ENCODE measurements at regions not wholly inside any gene's neighbourhood (a gene's known extent, or its start where the extent isn't known, plus 50 kb on each side); places are given as distances from the start of the nearest gene placed in this dataset.

DNA sequence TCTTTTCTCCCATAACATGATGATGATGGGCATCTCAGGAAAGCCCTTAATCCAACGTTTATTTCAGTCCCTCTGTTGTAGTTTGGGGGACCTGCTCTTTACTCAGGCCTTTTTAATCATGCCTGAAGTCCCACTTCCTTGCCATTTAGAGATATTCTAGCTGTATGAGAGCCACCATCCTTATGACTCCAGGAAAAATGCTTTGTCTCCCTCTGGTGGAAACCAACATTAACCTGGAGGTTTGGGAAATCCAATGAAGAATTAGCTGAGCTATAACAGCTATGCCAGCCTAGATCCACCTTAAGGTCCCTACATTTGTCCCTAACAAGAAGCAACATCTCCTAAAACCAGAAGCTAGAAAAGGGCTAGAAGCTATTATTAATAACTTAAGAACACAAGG, 1399.1 kb downstream of the LRFN5 start:
- TF ChIP-seq POLR2A (IDR thresholded peaks at IDR 0.05; ENCODE audit: low read depth, low read length) (no peak), JUN (IDR thresholded peaks at IDR 0.05; ENCODE audit: borderline replicate concordance, insufficient read depth, insufficient read length, low read depth) (no peak), EZH2 (IDR thresholded peaks at IDR 0.05; ENCODE audit: borderline replicate concordance, low read depth, low read length, severe bottlenecking) (no peak), POLR2AphosphoS5 (IDR thresholded peaks at IDR 0.05; ENCODE audit: insufficient read depth, low read depth, low read length) (no peak), GATA2 (IDR thresholded peaks at IDR 0.05; ENCODE audit: insufficient read depth, insufficient read length, low read depth, low read length) (no peak), MYC (IDR thresholded peaks at IDR 0.05; ENCODE audit: low read depth, low read length) (no peak)
- TF ChIP-seq, protein P1, sequence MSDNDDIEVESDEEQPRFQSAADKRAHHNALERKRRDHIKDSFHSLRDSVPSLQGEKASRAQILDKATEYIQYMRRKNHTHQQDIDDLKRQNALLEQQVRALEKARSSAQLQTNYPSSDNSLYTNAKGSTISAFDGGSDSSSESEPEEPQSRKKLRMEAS (IDR thresholded peaks at IDR 0.05; ENCODE audit: insufficient read depth, insufficient read length), result no peak
- TF ChIP-seq, protein P2, sequence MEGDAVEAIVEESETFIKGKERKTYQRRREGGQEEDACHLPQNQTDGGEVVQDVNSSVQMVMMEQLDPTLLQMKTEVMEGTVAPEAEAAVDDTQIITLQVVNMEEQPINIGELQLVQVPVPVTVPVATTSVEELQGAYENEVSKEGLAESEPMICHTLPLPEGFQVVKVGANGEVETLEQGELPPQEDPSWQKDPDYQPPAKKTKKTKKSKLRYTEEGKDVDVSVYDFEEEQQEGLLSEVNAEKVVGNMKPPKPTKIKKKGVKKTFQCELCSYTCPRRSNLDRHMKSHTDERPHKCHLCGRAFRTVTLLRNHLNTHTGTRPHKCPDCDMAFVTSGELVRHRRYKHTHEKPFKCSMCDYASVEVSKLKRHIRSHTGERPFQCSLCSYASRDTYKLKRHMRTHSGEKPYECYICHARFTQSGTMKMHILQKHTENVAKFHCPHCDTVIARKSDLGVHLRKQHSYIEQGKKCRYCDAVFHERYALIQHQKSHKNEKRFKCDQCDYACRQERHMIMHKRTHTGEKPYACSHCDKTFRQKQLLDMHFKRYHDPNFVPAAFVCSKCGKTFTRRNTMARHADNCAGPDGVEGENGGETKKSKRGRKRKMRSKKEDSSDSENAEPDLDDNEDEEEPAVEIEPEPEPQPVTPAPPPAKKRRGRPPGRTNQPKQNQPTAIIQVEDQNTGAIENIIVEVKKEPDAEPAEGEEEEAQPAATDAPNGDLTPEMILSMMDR (IDR thresholded peaks at IDR 0.05; ENCODE audit: extremely low read depth in 1 of 2, insufficient read depth in 1 of 2, low read depth in 1 of 2, low read length in 2 of 2), result no peak

Data from endothelial cell of umbilical vein (primary cell).